Kidney epithelial cell (primary cell): ENCODE measurements at regions not wholly inside any gene's neighbourhood (a gene's known extent, or its start where the extent isn't known, plus 50 kb on each side); places are given as distances from the start of the nearest gene placed in this dataset.
"Not testable (repeated sequence)": the region's sequence is repeated elsewhere in the genome, so short reads cannot be mapped to it uniquely, and the experiment has no call there.

Source experiments
- DNase-seq: peaks from one replicate; pipeline ENCODE4 v3.0.0-alpha.2; 2010; ENCODE audit warnings: low read depth
- H3K27me3 ChIP-seq: 2 replicates; pipeline ENCODE4 v1.6.0; 2011; ENCODE audit warnings: low read length; ENCODE audit not compliant: control insufficient read depth, insufficient read depth
- H3K36me3 ChIP-seq: 2 replicates; pipeline ENCODE4 v1.5.1; 2011; ENCODE audit warnings: low read length; ENCODE audit not compliant: control insufficient read depth, insufficient read depth
- H3K4me3 ChIP-seq: 2 replicates; pipeline ENCODE4 v1.5.1; 2011; ENCODE audit warnings: low read depth, mild to moderate bottlenecking, control low read depth, low read length
- CTCF ChIP-seq: IDR thresholded peaks from 2 replicates; pipeline ENCODE4 v1.5.1; 2011; ENCODE audit warnings: mild to moderate bottlenecking, moderate library complexity, low read length, control low read depth, inconsistent platforms; ENCODE audit not compliant: insufficient read depth, poor library complexity, severe bottlenecking

- H3K27me3 ChIP-seq: no peaks in the 10 kb centered on the region
- no peak overlapping the region for H3K4me3 ChIP-seq
- H3K36me3 ChIP-seq: no peaks in the 10 kb centered on the region
- TF ChIP-seq CTCF: no peak
- no peak for DNase-seq
Observed at GRCh38 chr13:61508936-61509335, 93.3 kb upstream of the PCDH20 start.

- no peak for TF ChIP-seq CTCF
- Histone ChIP-seq H3K27me3 (no peaks in the 10 kb centered on the region), H3K36me3 (no peaks in the 10 kb centered on the region), H3K4me3 (no peak overlapping the region)
- DNase-seq: no peak
Observed at GRCh38 chr13:61500176-61500575, 84.5 kb upstream of the PCDH20 start.

GRCh38 chr13:61495648-61496047, 80.0 kb upstream of the PCDH20 start:
- Histone ChIP-seq H3K27me3 (no peaks in the 10 kb centered on the region), H3K36me3 (no peaks in the 10 kb centered on the region), H3K4me3 (no peak overlapping the region)
- DNase-seq: no peak
- no peak for TF ChIP-seq CTCF

- DNase-seq, H3K4me3 ChIP-seq, H3K27me3 ChIP-seq, H3K36me3 ChIP-seq: not testable (repeated sequence)
Observed at GRCh38 chr13:61493556-61493955, 77.9 kb upstream of the PCDH20 start.

- Histone ChIP-seq H3K36me3 (no peaks in the 10 kb centered on the region), H3K4me3 (no peak overlapping the region), H3K27me3 (no peaks in the 10 kb centered on the region)
- no peak for DNase-seq
- no peak for TF ChIP-seq CTCF
Observed at GRCh38 chr13:61486496-61486895, 70.8 kb upstream of the PCDH20 start.

- no peak for DNase-seq
Observed at GRCh38 chr13:61485128-61485765, 69.6 kb upstream of the PCDH20 start.

More at GRCh38 chr13:61485128-61485765, 69.6 kb upstream of the PCDH20 start:
- H3K27me3 ChIP-seq: no peaks in the 10 kb centered on the region
- no peak overlapping the region for H3K4me3 ChIP-seq
- no peaks in the 10 kb centered on the region for H3K36me3 ChIP-seq
- no peak for TF ChIP-seq CTCF
